Panc1 (cell line): ENCODE measurements at regions not wholly inside any gene's neighbourhood (a gene's known extent, or its start where the extent isn't known, plus 50 kb on each side); places are given as distances from the start of the nearest gene placed in this dataset.

Source experiments
- POLR2AphosphoS5 ChIP-seq: IDR thresholded peaks from 2 replicates; pipeline ENCODE4 v1.6.1; 2012; ENCODE audit warnings: mild to moderate bottlenecking, low read depth, low read length, moderate library complexity
- SIN3A ChIP-seq: IDR thresholded peaks from 2 replicates; pipeline ENCODE4 v1.6.1; 2012; ENCODE audit warnings: low read depth, mild to moderate bottlenecking, low read length, moderate library complexity, borderline replicate concordance; ENCODE audit not compliant: insufficient read depth
- TF ChIP-seq, protein P1 (sequence below): fragments of 450-650 bp; IDR thresholded peaks from 2 replicates; pipeline ENCODE4 v1.5.1; 2017; ENCODE audit warnings: mild to moderate bottlenecking

DNA sequence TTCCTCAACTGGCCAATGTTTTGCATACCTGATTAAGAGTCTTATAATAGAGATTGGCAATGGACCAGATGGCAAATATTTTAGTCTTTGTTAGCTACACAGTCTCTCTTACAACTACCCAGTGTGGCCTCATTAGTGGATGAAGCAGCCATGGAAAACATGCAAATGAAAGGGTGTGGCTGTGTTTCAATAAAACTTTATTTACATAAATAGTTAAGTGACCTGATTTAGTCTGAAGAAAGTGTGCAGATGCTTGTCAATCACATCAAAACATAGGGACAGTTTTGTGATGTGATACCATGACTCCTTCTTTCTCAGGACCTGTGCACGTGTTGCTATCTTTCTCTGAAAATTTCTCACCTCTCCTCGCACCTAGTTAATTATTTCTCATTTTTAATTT is 309.8 kb upstream of the GRM7 start:
- TF ChIP-seq, protein P1, sequence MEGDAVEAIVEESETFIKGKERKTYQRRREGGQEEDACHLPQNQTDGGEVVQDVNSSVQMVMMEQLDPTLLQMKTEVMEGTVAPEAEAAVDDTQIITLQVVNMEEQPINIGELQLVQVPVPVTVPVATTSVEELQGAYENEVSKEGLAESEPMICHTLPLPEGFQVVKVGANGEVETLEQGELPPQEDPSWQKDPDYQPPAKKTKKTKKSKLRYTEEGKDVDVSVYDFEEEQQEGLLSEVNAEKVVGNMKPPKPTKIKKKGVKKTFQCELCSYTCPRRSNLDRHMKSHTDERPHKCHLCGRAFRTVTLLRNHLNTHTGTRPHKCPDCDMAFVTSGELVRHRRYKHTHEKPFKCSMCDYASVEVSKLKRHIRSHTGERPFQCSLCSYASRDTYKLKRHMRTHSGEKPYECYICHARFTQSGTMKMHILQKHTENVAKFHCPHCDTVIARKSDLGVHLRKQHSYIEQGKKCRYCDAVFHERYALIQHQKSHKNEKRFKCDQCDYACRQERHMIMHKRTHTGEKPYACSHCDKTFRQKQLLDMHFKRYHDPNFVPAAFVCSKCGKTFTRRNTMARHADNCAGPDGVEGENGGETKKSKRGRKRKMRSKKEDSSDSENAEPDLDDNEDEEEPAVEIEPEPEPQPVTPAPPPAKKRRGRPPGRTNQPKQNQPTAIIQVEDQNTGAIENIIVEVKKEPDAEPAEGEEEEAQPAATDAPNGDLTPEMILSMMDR: no peak
- TF ChIP-seq POLR2AphosphoS5 (no peak), SIN3A (no peak)
